ENCODE measurements at regions not wholly inside any gene's neighbourhood (a gene's known extent, or its start where the extent isn't known, plus 50 kb on each side); places are given as distances from the start of the nearest gene placed in this dataset.

GRCh38 chr7:10919923-10920322 lies 53.7 kb upstream of the PHF14 start:
- H3K27ac ChIP-seq (ENCODE audit: extremely low read depth, low read depth, low read length) = no peak overlapping the region
- H3K36me3 ChIP-seq (ENCODE audit: control insufficient read depth in 2 of 2, insufficient read depth in 1 of 2, low read length in 2 of 2) = no peaks in the 10 kb centered on the region
- CTCF ChIA-PET = no interaction called here
- no peaks in the 10 kb centered on the region for H3K9me3 ChIP-seq (ENCODE audit: control insufficient read depth, insufficient read depth, low read depth, low read length)
- POLR2A ChIA-PET = no interaction called here
- H3K4me1 ChIP-seq (ENCODE audit: control insufficient read depth, insufficient read depth, low read length) = 0 out of 2 replicates have a peak, but pooled peaks cover 4% of the 10 kb centered on the region
- H3K4me3 ChIP-seq (ENCODE audit: low read depth, low read length) = no peak overlapping the region
- TF ChIP-seq AEBP2 (tag by site-specific recombination; IDR thresholded peaks at IDR 0.05; ENCODE audit: borderline replicate concordance) (no peak), ZNF747 (tag by site-specific recombination; IDR thresholded peaks at IDR 0.05) (no peak), ZNF280C (tag by site-specific recombination; IDR thresholded peaks at IDR 0.05) (no peak), ZNF223 (tag by site-specific recombination; IDR thresholded peaks at IDR 0.05) (no peak), ZNF292 (tag by site-specific recombination; IDR thresholded peaks at IDR 0.05; ENCODE audit: borderline replicate concordance, low read depth) (no peak), ZNF792 (tag by site-specific recombination; IDR thresholded peaks at IDR 0.05) (no peak), INSM2 (tag by site-specific recombination; IDR thresholded peaks at IDR 0.05) (no peak), ZNF426 (tag by site-specific recombination; IDR thresholded peaks at IDR 0.05) (no peak), ZNF366 (tag by site-specific recombination; conservative IDR thresholded peaks at IDR 0.05) (no peak), ZNF514 (tag by site-specific recombination; IDR thresholded peaks at IDR 0.05) (no peak), ZNF580 (tag by site-specific recombination; IDR thresholded peaks at IDR 0.05) (no peak), ZNF626 (tag by site-specific recombination; IDR thresholded peaks at IDR 0.05) (no peak), RBAK (tag by site-specific recombination; IDR thresholded peaks at IDR 0.05) (no peak), ZNF629 (tag by site-specific recombination; IDR thresholded peaks at IDR 0.05) (no peak), ZNF280D (tag by site-specific recombination; IDR thresholded peaks at IDR 0.05) (no peak), ZNF449 (tag by site-specific recombination; IDR thresholded peaks at IDR 0.05) (no peak)

Data from HEK293 (cell line).